GM18502 (cell line): ENCODE measurements at regions not wholly inside any gene's neighbourhood (a gene's known extent, or its start where the extent isn't known, plus 50 kb on each side); places are given as distances from the start of the nearest gene placed in this dataset.
"Not testable (repeated sequence)": the region's sequence is repeated elsewhere in the genome, so short reads cannot be mapped to it uniquely, and the experiment has no call there.

ENCODE experiments used
- ATAC-seq: cut with Tn5 transposase; IDR thresholded peaks from one replicate; pipeline ENCODE4 v1.9.1; 2021; ENCODE audit warnings: mild to moderate bottlenecking; ENCODE audit not compliant: unreplicated experiment, poor library complexity

- not testable (repeated sequence) for ATAC-seq
These were observed 51.6 kb upstream of the WAC start for GRCh38 chr10:28481346-28481745.

- no peak for ATAC-seq
These were observed 51.0 kb upstream of the WAC start for GRCh38 chr10:28481968-28482367.
